ENCODE measurements at regions not wholly inside any gene's neighbourhood (a gene's known extent, or its start where the extent isn't known, plus 50 kb on each side); places are given as distances from the start of the nearest gene placed in this dataset.
A peak's percentile ranks its signal among the peaks of the same experiment; 100 is the strongest.

DNA sequence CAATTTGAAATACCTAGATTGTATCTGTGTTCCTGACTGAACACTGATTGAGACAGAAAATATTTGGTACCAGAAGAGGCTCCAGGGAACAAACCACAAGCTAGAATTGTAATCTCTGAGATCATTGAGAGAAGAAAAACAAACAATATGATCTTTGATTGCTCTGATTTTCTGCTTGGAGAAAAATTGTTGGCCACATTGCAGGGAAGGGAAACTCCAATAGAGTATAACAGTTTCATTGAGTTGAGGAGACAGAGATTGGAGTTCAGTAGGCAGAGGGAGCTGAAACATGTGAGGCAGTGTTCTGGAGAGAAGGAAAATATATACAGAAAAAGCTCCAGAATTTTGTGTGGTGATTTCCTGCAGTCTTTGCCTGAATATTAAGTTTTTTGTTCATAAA is 158.2 kb downstream of the C4orf33 start:
- Histone ChIP-seq H3K36me3 (replicated peaks in 1 of 2; ENCODE audit: control insufficient read depth in 1 of 2, insufficient read depth in 2 of 2, low read length in 2 of 2) (no peaks in the 10 kb centered on the region), H3K27ac (ENCODE audit: low read depth in 1 of 2, low read length in 2 of 2) (no peak overlapping the region), H2AFZ (ENCODE audit: insufficient read depth, low read depth, low read length, poor library complexity, severe bottlenecking) (peak overlapping the region; percentile 46), H3K4me2 (replicated peaks; ENCODE audit: extremely low read depth, low read length, poor library complexity, severe bottlenecking) (no peak overlapping the region), H3K9me3 (replicated peaks in 1 of 2; ENCODE audit: control insufficient read depth in 1 of 2, insufficient read depth in 1 of 2, low read length in 2 of 2) (no peaks in the 10 kb centered on the region), H3K9ac (ENCODE audit: insufficient read depth, low read length, poor library complexity, severe bottlenecking) (no peak overlapping the region), H3K27me3 (ENCODE audit: control insufficient read depth in 2 of 2, insufficient read depth in 2 of 2, low read length in 2 of 2) (peaks cover 0 to 2% of the 10 kb centered on the region in 2 donors), H3K4me1 (ENCODE audit: control insufficient read depth in 1 of 2, insufficient read depth in 2 of 2, low read length in 2 of 2) (no peaks in the 10 kb centered on the region), H3K79me2 (ENCODE audit: insufficient read depth, low read length) (no peaks in the 10 kb centered on the region), H3K4me3 (replicated peaks in 1 of 3; ENCODE audit: low read depth in 2 of 3, low read length in 3 of 3) (no peak overlapping the region), H4K20me1 (ENCODE audit: insufficient read depth, low read length) (no peaks in the 10 kb centered on the region)
- TF ChIP-seq, protein P1, sequence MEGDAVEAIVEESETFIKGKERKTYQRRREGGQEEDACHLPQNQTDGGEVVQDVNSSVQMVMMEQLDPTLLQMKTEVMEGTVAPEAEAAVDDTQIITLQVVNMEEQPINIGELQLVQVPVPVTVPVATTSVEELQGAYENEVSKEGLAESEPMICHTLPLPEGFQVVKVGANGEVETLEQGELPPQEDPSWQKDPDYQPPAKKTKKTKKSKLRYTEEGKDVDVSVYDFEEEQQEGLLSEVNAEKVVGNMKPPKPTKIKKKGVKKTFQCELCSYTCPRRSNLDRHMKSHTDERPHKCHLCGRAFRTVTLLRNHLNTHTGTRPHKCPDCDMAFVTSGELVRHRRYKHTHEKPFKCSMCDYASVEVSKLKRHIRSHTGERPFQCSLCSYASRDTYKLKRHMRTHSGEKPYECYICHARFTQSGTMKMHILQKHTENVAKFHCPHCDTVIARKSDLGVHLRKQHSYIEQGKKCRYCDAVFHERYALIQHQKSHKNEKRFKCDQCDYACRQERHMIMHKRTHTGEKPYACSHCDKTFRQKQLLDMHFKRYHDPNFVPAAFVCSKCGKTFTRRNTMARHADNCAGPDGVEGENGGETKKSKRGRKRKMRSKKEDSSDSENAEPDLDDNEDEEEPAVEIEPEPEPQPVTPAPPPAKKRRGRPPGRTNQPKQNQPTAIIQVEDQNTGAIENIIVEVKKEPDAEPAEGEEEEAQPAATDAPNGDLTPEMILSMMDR (IDR thresholded peaks at IDR 0.05), result no peak
- no peak overlapping the region for H3K4me3 Mint-ChIP-seq
- peaks cover 0 to 11% (median 4%) of the 10 kb centered on the region in 7 donors for H3K9me3 Mint-ChIP-seq
- no peaks in the 10 kb centered on the region for H3K36me3 Mint-ChIP-seq
- no peak for DNase-seq
- H3K4me1 Mint-ChIP-seq, result peaks cover 7% of the 10 kb centered on the region
- H3K27me3 Mint-ChIP-seq (ENCODE audit: low read depth in 3 of 3), result peaks cover 3 to 9% (median 6%) of the 10 kb centered on the region in 3 donors
- intact Hi-C loops (cut with micrococcal nuclease), result no loop called here
- no peak overlapping the region for H3K27ac Mint-ChIP-seq

DNA sequence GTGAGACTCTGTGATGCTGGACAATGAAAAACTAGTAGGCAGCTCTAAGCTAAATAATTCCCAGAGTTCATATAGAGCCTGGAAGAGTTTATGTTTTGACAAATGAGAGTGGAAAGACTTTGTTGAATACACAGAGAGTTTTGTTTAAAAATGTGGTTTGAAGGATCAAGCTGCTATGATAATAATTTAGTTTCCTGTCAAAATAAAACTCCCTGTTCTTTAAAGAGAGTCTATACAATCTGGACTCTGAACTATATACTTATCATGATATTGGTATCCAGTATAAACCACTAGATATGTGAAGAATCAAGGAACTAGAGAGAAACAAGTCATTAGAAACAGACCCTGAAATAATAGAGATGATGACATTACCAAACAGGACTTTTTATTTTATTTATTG is 158.6 kb downstream of the C4orf33 start:
- Mint-ChIP-seq H3K4me3 (no peak overlapping the region), H3K4me1 (peaks cover 7% of the 10 kb centered on the region), H3K36me3 (no peaks in the 10 kb centered on the region), H3K27ac (no peak overlapping the region), H3K27me3 (ENCODE audit: low read depth in 3 of 3) (peaks cover 3 to 11% (median 6%) of the 10 kb centered on the region in 3 donors), H3K9me3 (peaks cover 0 to 11% (median 4%) of the 10 kb centered on the region in 7 donors)
- intact Hi-C loops (cut with micrococcal nuclease), result no loop called here
- no peak overlapping the region for H3K27ac ChIP-seq (ENCODE audit: low read depth in 1 of 2, low read length in 2 of 2)
- TF ChIP-seq, protein P1 (IDR thresholded peaks at IDR 0.05), result no peak
- no peaks in the 10 kb centered on the region for H3K79me2 ChIP-seq (ENCODE audit: insufficient read depth, low read length)
- H4K20me1 ChIP-seq (ENCODE audit: insufficient read depth, low read length), result no peaks in the 10 kb centered on the region
- no peaks in the 10 kb centered on the region for H3K4me1 ChIP-seq (ENCODE audit: control insufficient read depth in 1 of 2, insufficient read depth in 2 of 2, low read length in 2 of 2)
- no peak overlapping the region for H3K9ac ChIP-seq (ENCODE audit: insufficient read depth, low read length, poor library complexity, severe bottlenecking)
- no peaks in the 10 kb centered on the region for H3K9me3 ChIP-seq (replicated peaks in 1 of 2; ENCODE audit: control insufficient read depth in 1 of 2, insufficient read depth in 1 of 2, low read length in 2 of 2)
- peaks cover 0 to 2% of the 10 kb centered on the region in 2 donors for H3K27me3 ChIP-seq (ENCODE audit: control insufficient read depth in 2 of 2, insufficient read depth in 2 of 2, low read length in 2 of 2)
- DNase-seq, result no peak
- peak overlapping the region; percentile 46 for H2AFZ ChIP-seq (ENCODE audit: insufficient read depth, low read depth, low read length, poor library complexity, severe bottlenecking)
- H3K4me3 ChIP-seq (replicated peaks in 1 of 3; ENCODE audit: low read depth in 2 of 3, low read length in 3 of 3), result no peak overlapping the region
- H3K36me3 ChIP-seq (replicated peaks in 1 of 2; ENCODE audit: control insufficient read depth in 1 of 2, insufficient read depth in 2 of 2, low read length in 2 of 2), result no peaks in the 10 kb centered on the region
- H3K4me2 ChIP-seq (replicated peaks; ENCODE audit: extremely low read depth, low read length, poor library complexity, severe bottlenecking), result no peak overlapping the region
